ENCODE measurements at regions not wholly inside any gene's neighbourhood (a gene's known extent, or its start where the extent isn't known, plus 50 kb on each side); places are given as distances from the start of the nearest gene placed in this dataset.

DNA sequence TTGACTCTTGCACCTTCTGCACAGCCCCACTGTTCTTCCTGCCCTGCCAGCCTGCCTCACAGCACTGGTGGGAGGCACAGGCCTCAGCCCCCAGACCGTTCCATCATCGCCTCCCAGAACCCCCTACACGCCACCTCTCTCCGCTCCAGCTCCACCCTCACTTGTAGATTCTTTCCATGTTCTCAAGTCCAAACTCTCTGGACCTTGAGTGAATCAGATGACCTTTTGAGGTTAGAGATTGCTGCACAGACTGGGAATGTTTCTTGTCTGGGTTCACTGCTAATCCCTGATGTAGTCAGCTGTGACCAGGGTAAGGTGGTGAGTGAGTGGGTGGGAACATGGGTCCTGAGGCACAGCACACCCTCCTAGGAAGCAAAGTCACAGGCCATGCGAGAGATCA lies 272.4 kb downstream of the IRF8 start:
- intact Hi-C loops (cut with DNase I) = no loop called here
- DNase-seq = no peak

DNA sequence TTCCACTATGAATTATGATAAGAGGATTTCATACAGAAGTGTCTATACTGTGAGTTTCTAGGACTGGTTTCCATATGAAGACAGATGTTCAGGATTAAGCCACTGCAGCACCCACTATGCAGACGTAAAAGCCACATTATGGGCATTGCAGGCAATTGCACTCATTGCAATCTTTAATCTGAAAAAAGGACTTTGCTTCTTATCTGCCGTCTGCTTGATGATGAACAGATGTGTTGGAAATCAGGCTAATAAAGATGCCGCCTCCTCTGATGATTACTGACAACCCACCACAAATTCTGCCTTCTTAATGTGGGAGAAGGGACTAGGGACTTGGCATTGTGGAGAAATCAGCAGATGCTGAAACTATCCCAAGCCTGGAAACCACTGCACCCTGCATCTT lies 276.9 kb downstream of the IRF8 start:
- intact Hi-C loops (cut with DNase I) = no loop called here
- DNase-seq = no peak

DNA sequence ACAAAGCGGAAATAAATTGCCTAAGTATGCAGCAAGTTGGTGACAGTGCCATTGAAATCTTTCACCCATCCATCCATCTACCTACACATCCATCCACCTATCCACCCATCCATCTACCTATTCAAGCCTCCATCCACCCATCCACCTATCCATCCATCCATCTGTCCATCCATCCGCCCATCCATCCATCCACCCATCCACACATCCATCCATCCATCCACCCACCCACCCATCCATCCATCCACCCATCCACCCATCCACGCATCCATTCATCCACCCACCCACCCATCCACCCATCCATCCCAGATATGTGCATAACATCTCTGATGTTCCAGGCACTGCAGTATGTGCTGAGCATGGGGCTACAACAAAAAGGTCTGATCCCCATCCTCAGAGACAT lies 277.5 kb downstream of the IRF8 start:
- intact Hi-C loops (cut with DNase I) = no loop called here
- no peak for DNase-seq

DNA sequence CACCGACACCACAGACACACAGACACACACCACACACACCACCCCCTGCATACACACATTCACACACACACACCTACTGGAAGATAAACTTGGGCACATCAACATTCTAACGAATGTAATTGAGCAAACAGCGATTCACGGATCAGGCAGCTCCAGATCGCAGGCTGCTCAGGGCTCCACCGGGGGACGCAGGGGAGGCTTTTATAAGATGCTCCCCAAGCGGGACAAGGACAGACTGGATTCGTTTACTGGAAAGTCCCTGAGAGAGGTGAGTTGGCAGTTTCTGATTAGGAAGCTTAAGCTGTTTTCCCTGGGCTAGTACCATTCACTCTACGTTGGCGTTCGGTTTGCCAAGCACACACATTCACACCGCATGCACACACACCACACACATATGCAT lies 281.3 kb downstream of the IRF8 start:
- DNase-seq = no peak
- intact Hi-C loops (cut with DNase I) = no loop called here

DNA sequence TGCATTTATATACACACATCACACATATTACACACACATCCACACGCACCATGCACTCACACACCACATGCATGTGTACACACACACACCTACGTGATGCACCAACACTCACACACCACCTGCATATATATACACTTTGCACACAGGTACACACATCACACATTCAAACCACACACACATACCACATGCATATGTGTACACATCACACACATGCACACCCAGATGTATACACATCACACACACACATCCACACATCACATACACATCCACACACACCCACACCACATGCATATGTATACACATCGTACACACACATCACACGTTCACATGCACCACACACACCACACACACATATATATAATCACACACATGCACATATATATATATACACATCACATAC lies 281.8 kb downstream of the IRF8 start:
- no peak for DNase-seq
- intact Hi-C loops (cut with DNase I) = no loop called here

DNA sequence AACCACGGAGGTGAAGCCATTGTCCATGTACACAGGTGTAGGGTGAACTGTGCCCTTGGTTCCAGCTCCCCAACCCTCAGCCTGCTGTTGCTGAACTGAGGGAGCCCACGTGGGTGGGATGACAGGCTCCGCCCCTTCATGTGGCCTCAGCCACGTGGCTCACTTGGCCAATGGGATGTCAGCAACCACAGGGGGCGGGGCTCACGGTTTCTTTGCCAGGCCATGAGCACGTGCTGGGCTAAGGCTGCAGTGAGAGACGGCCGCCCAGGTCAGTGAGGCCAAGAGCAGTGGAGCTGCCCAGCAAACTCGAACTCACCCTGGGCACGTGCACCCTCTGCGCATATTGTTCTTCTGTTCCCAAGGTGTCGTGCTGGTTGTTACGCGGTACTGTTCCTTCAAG lies 282.6 kb downstream of the IRF8 start:
- no peak for DNase-seq
- intact Hi-C loops (cut with DNase I) = no loop called here

DNA sequence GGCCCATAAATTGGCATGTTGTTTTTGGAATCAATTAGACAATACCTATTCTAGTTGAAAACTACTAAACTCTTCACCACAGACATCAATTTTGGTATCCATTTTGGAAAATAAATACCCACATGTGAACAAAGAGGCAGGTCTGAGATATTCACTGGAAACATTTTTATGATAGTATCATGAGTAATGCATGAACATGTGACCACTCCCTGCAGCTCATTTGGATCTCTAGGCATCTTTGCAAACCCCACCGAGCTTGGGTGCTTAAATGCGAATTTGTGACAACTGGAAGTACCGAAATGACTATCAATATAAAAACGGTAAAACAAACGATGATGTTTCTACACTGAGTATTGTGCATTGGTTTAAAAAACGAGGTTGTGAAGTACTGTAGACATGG lies 285.2 kb downstream of the IRF8 start:
- intact Hi-C loops (cut with DNase I) = no loop called here
- DNase-seq = no peak

DNA sequence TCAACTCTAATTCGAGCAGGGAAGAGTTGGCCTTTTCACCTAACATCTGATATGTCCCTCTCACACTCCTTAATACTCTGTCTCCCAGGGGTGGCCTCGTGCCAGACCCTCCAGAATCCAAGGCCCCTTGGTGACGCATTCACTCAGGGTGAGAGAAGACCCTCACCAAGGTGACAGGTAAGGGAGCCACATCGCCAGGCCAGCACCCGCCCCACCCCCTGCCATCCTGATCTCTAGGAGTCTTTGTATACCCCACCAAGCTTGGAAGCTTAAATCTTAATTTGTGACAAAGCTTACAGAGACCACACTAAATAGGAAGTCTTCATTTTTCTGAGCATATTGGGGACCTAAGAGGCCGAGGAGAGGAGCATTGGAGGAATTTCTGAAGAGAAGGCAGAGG lies 286.1 kb downstream of the IRF8 start:
- DNase-seq = no peak
- intact Hi-C loops (cut with DNase I) = no loop called here

DNA sequence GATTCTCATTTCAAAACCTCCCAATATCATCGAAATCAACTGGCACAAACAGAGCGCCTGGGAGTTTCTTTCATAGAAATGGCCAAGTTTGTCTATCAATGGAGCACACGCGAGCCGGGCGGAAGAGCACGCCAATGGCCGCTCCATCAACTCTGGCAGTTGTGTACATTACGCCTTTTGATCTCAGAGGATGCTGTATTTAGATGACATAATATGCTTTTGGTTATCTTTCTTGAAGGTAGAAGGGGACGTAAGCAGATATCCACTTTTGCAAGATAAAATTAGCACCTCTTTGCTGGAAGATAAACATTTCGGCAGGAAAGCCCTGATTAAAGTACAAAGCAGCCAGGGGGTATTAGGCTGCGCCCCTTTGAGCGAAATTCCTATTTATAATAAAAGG lies 287.4 kb downstream of the IRF8 start:
- intact Hi-C loops (cut with DNase I) = no loop called here
- DNase-seq = no peak

DNA sequence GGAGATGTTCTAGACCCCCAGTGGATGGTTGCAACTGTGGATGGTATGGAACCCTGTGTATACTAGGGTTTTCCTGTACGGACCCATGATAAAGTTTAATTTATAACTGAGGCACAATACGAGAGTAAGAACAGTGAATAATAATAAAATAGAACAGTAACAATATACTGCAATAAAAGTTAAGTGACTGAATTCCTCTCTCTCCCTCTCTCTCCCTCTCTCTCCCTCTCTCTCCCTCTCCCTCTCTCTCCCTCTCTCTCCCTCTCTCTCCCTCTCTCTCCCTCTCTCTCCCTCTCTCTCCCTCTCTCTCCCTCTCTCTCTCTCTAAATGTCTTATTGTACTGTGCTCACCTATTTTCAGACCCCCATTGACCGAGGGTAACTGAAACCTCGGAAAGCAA lies 291.0 kb downstream of the IRF8 start:
- intact Hi-C loops (cut with DNase I) = no loop called here

DNA sequence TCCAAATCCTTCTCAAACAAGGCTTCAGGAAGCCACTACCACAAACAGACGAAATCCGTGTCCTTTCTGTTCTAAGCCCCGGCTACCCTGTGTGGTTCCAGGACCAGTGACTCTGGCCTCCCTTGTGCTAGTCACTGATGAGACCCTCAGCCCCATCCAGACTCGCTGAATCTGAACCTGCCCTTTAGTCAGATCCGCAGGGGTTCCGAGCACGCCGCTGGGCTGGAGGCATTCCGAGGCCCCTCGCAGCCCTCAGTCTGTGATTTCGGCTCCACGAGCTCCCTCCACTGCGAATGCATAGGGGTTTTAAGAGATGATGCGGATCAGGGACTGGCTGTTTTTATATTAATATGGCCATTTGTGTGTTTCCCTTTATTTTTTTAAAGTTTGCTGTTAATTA lies 292.7 kb downstream of the IRF8 start:
- intact Hi-C loops (cut with DNase I) = no loop called here
- DNase-seq = no peak

More for the DNA sequence above, 291.0 kb downstream of the IRF8 start:
- no peak for DNase-seq

DNA sequence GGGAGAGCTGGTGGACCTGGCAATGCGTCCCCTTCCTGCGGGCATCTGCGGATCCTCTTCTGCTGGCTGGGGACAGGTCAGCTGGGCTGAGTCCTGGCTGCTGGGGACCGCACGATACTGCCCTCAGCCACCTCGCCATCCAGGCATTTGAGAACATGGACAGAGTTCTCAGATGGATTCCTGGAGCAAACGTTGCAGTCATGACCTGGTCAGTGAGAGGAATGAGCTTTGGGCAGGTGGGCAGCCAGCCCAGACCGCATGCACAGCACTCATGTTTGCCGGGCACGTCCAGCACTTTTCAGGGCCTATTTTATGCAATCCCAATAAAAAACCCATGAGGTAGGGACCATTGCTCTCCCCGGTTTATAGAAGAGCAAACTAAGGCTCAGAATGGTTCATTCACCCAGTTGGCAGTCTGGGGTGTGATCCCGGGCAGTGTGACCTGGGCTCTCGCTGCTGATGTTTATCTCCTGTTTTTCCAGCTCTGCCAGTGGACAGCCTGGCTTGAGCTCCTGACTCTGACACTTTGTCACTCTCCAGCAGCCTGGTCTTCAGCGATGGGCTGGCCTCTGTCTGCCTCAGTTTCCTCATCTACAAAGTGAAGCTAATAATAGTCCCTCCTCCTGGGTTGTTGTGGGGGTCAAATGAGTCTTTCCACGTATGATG lies 294.7 kb downstream of the IRF8 start:
- intact Hi-C loops (cut with DNase I) = no loop called here
- DNase-seq = no peak

DNA sequence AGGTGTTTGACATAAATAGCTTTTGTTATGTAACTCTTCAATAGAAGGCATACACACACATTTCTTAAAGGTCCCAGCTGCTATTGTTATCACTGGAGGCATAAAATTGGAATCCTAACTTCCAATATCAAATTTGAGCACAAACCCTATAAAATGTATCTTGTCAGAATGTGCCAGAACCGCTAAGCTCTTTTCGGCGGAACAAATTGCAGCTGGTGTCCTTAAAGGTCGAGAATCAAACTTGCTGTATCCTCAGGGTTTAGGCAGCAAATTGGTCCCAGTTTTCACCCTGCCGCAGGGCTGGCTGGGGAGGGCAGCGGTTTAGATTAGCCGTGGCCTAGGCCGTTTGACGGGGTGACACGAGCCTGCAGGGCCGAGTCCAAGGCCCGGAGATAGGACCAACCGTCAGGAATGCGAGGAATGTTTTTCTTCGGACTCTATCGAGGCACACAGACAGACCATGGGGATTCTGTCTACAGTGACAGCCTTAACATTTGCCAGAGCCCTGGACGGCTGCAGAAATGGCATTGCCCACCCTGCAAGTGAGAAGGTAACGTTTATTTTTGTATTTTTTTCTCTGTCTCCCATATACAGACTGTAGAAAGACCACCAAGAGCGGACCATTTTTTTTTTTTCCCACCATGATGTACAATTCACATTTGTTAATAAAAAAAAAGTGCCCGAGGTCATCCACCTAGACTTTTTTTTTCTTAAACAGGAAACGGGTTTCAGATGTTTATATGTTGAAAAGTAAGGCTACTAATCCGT lies 297.1 kb downstream of the IRF8 start:
- intact Hi-C loops (cut with DNase I) = no loop called here
- no peak for DNase-seq

DNA sequence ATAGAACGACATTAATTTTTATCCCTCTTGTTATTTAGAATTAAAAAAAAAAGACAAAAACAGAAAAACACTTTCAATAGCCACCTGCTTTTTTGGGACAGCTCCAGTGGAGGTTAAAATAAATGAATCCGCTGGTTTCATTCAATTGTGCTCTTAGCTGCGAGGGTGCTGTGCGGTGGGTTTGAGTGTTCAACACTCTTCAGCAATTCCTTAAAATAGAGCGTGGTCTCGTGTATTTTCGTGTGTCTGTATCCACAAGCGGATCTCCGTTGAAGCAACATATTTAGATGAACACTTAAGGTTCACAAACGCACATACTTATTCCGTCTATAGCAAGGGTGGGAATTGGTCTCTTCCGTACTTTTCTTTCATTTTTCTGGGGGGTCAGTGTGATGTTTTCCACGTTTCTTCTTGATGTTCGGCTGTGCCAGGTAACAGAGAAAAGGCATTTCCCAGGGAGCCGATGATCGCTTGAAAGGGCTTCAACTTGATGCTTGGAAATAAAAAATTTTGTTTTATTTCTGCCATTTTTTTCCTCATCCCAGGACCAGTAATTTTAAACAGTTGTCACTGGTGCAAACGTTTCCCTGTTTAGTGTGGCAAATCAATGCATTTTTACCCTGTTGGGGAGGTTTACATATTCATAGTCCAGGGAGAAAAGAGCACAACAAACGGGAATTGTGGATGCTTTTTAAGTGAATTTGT lies 297.9 kb downstream of the IRF8 start:
- no peak for DNase-seq
- intact Hi-C loops (cut with DNase I) = no loop called here

DNA sequence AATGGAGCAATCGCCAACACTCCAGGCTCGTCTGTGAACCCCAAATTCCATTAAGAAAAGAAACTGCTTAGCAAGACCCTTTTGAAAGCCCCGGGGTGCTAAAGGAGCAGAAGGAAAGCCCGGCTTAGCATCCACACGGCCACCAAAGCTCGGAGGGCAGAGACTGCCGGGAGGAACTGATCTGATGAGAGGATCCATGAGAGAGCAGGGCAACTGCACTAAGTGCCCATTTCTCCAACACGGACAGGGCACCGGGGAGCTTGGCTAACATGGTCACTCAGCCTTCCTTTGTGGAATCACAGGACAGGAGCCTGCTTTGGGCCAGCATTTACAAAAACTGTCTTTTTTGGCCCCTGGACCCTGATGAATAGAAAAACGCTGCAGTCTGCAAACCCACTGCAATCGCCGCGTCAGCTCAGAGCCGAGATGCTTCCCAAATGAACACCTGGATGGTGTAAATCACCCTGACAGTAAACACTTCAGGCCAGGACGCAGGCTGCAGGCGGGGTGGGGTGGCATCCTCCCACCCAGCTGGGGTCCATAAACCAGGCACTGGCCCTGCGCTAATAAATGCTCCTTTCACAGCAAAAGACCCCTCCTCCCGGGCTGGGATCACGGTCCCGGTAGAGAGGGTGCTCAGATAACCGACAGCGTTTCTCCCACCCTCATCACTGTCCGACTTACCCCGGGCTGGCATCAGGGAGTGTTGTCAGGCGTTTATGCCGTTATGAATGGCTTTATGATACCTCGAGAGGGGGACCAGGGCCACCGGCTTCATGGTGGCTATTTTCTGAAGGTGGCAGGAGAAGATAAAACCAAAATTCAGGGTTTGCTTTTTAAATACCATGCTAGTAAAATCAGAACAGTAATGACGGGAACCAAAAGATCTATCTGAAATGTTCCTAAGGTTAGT lies 299.5 kb downstream of the IRF8 start:
- DNase-seq = no peak
- intact Hi-C loops (cut with DNase I) = no loop called here

DNA sequence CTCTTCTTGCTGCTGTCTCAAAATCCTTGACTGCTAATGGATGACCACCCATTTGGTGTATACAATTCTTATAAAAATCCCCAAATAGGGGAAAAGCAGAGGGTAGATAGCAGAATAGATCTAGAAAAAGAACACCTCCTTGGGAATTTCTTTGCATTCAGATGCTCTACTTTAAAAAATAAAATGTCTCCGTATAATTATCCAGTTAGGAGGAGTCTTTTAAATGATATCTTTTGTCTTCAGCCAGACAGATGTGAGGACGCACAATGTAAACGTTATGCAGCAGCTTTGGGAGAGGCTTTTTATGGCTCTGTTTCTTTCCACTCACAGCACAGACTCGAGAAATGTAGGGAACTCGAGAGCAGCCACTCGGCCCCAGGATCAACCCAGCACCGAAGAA lies 300.2 kb downstream of the IRF8 start:
- no peak for DNase-seq
- intact Hi-C loops (cut with DNase I) = no loop called here

DNA sequence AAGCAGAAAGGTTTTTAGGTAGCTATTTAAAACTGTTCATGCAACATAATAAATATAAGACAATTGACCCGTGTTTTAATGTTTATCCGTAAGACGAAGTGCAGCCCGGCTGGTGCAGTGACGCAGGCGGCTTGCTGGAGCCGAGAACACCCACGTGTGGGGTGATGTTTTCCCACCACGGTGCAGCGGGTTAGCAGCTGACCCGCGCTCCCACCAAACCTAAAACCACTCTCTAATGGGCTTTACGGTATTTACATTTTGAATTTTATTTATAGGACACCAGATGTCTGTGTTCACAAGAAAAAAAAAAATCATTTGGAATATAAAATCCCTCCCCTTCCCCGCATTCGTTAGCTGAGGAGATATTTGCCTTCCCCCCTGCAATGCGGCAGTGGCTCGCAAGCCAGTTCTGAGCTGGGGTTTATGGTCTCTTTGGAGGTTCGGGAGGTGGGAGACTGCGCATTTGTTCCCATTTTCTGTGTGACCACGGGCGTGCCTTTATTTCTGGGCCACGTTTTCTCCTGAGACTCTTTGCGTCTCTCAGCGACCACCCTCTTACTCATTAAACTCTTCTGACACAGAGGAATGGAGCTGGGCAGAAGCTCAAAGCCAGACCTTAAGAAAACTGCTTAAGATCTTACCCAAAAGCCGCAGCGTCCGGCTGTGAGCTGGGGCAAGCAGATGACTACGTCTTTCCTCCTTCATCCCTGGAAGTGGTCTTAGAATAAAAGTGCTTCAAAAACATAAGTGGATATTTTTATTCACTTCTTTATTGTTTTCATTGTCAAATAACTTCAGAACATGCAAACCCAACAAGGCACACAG lies 301.1 kb downstream of the IRF8 start:
- intact Hi-C loops (cut with DNase I) = no loop called here
- no peak for DNase-seq

DNA sequence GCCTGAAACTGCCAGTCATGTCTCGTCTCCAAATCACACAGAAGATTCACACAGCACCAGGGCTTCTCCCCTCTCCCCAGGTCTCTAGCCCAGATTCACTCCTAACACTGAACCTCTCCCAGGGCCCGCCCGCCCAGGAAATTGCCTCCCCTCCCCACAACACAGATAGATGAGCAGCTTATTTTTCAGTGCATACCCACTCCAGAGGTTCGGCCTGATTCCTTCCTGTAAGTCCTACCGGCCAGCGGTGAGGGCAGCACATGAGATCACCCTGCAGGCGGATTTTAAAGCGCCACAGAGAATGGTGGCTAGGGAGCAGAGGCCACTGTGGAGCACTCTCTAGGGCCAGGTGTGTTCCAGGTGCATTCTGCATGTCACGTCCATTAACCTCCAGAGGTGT lies 301.8 kb downstream of the IRF8 start:
- intact Hi-C loops (cut with DNase I) = no loop called here

DNA sequence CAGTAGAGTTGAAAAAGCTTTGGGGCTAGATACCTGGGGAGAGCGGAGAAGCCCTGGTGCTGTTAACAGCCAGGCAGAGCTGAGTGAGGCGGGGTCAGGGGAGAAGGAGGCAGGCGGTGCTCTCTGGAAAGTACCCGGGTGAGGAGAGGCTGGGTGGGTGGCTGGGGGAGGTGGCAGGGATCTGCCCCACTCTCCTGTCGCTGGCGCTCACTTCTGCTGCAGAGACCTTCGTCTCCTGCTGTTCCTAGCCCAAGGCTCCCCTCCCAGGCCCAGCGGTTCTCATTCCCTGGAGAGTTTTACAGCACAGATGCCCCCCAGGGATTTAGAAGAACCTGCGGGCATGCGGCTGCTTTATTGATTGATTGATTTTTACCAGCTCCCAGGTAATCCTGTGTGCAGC lies 302.8 kb downstream of the IRF8 start:
- no peak for DNase-seq
- intact Hi-C loops (cut with DNase I) = no loop called here

More for the DNA sequence above, 301.8 kb downstream of the IRF8 start:
- no peak for DNase-seq

DNA sequence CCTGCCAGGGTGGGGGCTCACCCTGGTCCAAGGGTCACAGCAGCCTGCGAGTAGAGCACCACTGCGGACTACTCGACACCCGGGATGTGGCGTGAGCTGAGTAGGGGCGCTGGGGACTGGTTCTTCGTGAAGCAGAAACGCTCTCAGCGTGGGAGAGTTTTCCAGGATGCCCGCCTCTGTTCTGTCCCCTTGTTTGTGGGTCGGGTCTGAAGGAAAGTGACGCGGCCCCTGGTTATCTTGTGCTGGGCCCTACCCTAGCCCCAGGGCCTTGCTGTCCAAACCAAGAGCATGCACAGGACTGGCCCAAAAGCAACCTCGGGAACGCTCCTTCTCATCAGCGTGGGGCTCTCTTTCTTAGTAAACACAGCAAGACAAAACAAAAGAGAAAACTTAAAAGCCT lies 303.3 kb downstream of the IRF8 start:
- intact Hi-C loops (cut with DNase I) = no loop called here
- DNase-seq = no peak

All from posterior cingulate gyrus (tissue), 11 donors.